ENCODE measurements at regions not wholly inside any gene's neighbourhood (a gene's known extent, or its start where the extent isn't known, plus 50 kb on each side); places are given as distances from the start of the nearest gene placed in this dataset.

DNA sequence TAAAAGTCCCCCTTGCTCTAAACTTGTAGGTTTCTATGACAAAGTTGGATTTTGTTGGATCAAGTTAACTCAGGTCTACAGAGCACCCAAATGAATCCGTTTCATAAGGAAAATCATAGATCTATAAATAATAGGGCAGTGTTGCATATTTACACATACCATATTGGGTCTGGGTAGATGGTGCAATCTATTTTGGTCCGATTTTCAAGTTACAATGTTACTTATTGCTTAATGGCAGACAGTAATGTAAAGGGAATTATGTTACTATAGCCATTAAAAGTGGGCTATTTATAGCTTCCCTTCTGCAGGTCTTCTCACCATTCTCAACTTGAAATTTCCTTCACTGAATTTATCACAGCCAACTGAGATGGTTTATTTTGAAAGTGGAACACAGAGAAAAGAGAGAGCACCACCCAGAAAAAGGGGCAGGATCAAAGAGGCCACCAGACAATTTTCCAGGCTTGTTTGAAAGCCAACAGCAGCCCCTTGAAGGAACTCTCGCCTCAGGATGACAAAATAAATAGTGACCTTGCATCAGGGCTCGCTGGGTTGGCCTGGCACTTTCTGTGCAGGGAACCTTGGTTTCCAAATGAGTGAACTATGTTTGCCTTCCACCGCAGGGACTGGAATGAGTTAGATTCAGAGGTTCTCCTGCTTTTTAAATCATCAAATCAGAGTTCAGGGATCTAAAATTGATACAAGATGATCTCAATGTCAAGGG is 260.2 kb upstream of the HES1 start:
- no peaks in the 10 kb centered on the region; the same call in 1 of the 2 replicates for H3K27me3 ChIP-seq (ENCODE audit: insufficient read depth, low read length)
- H4K20me1 ChIP-seq (ENCODE audit: control insufficient read depth, insufficient read depth, insufficient read length): no peaks in the 10 kb centered on the region
- H3K9me3 ChIP-seq (ENCODE audit: control insufficient read depth, low read depth, low read length): no peaks in the 10 kb centered on the region
- no peaks in the 10 kb centered on the region; the same call in 1 of the 2 replicates for H3K4me1 ChIP-seq (ENCODE audit: insufficient read depth, low read length)
- WGBS (ENCODE audit: extremely low coverage, insufficient read length, low lambda C conversion rate): no CpG with 5 or more reads among the region's 5 CpGs
- Mint-ChIP-seq H3K4me1 (peaks cover 41 to 62% of the 10 kb centered on the region in 2 experiments), H3K9me3 (no peaks in the 10 kb centered on the region; a peak in 1 of 5 replicates), H3K27me3 (ENCODE audit: low read depth) (peaks cover 24% of the 10 kb centered on the region), H3K4me3 (no peak overlapping the region), H3K36me3 (ENCODE audit: insufficient read depth in 1 of 3, low read depth in 3 of 3) (no peaks in the 10 kb centered on the region), H3K27ac (no peak overlapping the region; a peak in 1 of 7 replicates)
- H2BK120ac ChIP-seq (ENCODE audit: low read depth, low read length, poor library complexity, severe bottlenecking): no peak overlapping the region
- TF ChIP-seq, protein P1, sequence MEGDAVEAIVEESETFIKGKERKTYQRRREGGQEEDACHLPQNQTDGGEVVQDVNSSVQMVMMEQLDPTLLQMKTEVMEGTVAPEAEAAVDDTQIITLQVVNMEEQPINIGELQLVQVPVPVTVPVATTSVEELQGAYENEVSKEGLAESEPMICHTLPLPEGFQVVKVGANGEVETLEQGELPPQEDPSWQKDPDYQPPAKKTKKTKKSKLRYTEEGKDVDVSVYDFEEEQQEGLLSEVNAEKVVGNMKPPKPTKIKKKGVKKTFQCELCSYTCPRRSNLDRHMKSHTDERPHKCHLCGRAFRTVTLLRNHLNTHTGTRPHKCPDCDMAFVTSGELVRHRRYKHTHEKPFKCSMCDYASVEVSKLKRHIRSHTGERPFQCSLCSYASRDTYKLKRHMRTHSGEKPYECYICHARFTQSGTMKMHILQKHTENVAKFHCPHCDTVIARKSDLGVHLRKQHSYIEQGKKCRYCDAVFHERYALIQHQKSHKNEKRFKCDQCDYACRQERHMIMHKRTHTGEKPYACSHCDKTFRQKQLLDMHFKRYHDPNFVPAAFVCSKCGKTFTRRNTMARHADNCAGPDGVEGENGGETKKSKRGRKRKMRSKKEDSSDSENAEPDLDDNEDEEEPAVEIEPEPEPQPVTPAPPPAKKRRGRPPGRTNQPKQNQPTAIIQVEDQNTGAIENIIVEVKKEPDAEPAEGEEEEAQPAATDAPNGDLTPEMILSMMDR (conservative IDR thresholded peaks at IDR 0.05): no peak
- H2AK5ac ChIP-seq (ENCODE audit: insufficient read length, low read length): no peak overlapping the region
- no peak overlapping the region for H2BK12ac ChIP-seq (ENCODE audit: insufficient read length, low read depth, low read length)
- H3K79me2 ChIP-seq (ENCODE audit: insufficient read depth, low read length): no peaks in the 10 kb centered on the region
- H3K23ac ChIP-seq (ENCODE audit: insufficient read length, low read depth, low read length): no peak overlapping the region
- H3K79me1 ChIP-seq (ENCODE audit: insufficient read depth, low read depth, low read length, poor library complexity, severe bottlenecking): no peaks in the 10 kb centered on the region
- DNase-seq: no peak
- H4K5ac ChIP-seq (ENCODE audit: insufficient read length, low read depth, low read length): no peak overlapping the region
- no peak overlapping the region for H4K8ac ChIP-seq (replicated peaks; ENCODE audit: insufficient read length, low read depth, low read length)
- no peak overlapping the region for H2AFZ ChIP-seq (ENCODE audit: low read length)
- H3K18ac ChIP-seq (ENCODE audit: insufficient read length, low read depth, low read length): no peak overlapping the region
- no peak overlapping the region for H3K4me2 ChIP-seq (ENCODE audit: insufficient read depth, insufficient read length, low read length)
- no peak overlapping the region for H3K27ac ChIP-seq (ENCODE audit: insufficient read length, low read depth, low read length)
- H3K14ac ChIP-seq (ENCODE audit: insufficient read depth, low read length): no peak overlapping the region
- H3T11ph ChIP-seq (ENCODE audit: low read length): no peak overlapping the region
- no peak overlapping the region for H3K9ac ChIP-seq (ENCODE audit: extremely low read depth, insufficient read length, low read length)
- no peak overlapping the region for H3K56ac ChIP-seq (ENCODE audit: insufficient read length, low read depth, low read length)
- H4K91ac ChIP-seq (ENCODE audit: insufficient read length, low read depth, low read length): no peak overlapping the region
- H2BK15ac ChIP-seq (ENCODE audit: low read depth, low read length): no peak overlapping the region
- H3K4ac ChIP-seq (ENCODE audit: low read depth, low read length): no peak overlapping the region
- no peak overlapping the region for H2BK20ac ChIP-seq (ENCODE audit: low read depth, low read length, poor library complexity, severe bottlenecking)
- H2BK5ac ChIP-seq (ENCODE audit: insufficient read length, low read length): no peak overlapping the region
- H3K23me2 ChIP-seq (ENCODE audit: insufficient read length, low read depth, low read length, poor library complexity, severe bottlenecking): no peaks in the 10 kb centered on the region

Data from H9 (cell line).